ENCODE measurements at regions not wholly inside any gene's neighbourhood (a gene's known extent, or its start where the extent isn't known, plus 50 kb on each side); places are given as distances from the start of the nearest gene placed in this dataset.

DNA sequence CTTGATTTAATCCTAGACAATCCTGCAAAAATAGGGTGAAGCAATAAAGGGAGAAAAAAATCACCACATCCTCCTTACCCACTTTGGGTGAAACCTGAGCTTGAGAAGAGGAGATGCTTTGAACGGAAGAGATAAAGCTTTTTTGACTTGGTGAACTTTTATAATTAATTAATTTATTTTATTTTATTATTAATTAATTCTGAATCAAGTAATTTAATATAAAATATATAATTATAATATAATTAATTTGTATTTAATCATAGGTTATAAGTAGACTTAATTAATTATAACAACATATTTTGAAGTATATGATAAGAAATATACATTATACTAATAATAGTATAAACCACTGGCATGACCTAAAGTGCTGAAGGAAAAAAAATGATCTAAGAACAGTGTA, 2164.8 kb downstream of the LRRC4C start:
- DNase-seq (ENCODE audit: low read depth in 2 of 2) = no peak

DNA sequence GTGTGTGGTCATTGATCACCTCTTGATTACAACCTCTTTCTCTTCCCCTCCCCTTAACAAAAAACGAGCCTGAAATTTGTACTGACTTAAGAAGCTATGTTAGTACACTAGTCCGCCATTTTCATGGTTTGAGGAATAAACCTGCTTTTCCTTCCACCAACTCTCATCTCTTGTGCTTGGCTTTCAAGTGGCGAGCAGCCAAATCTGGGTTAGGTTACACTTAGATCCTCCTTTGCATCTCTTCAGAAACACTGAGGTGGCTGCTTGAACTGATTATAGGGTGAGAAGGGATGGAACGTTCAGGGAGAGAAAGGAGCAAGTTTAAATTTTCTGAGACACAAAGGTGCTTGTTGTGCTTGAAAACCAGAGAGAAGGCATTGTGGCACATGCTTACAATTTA, 2171.4 kb downstream of the LRRC4C start:
- DNase-seq (ENCODE audit: low read depth in 2 of 2) = no peak

DNA sequence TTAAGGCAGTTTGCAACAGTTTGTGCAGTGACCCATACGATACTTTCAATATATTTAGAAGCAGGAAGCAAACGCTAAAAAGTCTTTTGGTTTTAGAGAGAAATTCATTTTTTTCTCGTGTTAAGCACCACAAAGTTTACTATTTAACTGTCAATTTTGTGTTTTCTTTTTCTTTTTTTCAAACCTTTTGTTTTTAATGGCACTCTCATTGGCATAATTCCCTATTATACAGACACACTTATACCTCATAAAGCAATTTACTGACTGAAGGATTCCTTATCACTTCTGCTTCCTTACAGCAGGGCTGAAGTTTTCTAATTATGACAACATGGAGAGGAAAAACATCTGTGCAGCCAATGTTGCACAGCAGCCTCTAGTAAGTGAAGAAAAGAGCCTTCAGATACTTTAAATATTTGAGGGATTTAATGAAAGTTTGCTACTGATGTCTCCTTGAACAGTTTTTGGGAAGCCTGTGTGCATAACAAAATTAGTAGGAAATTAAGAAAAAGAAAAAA, 2191.2 kb downstream of the LRRC4C start:
- no peak for DNase-seq (ENCODE audit: low read depth in 2 of 2)

DNA sequence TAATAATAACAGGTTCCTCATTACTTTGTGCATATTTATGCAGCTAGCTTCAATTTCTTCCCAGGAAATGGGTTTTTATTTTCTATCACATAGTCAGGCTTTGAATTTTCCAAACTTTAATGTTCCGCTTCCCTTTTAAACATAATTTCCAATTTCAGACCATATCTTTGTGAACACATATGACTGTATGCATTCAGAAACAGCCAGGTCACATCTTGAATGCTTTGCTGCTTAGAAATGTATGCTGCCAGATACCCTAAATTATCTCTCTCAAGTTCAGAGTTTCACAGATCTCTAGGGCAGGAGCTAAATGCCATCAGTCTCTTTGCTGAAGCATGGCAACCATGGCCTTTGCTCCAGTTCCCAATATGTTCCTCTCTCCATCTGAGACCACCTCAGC, 2203.8 kb downstream of the LRRC4C start:
- DNase-seq (ENCODE audit: low read depth in 2 of 2) = no peak

DNA sequence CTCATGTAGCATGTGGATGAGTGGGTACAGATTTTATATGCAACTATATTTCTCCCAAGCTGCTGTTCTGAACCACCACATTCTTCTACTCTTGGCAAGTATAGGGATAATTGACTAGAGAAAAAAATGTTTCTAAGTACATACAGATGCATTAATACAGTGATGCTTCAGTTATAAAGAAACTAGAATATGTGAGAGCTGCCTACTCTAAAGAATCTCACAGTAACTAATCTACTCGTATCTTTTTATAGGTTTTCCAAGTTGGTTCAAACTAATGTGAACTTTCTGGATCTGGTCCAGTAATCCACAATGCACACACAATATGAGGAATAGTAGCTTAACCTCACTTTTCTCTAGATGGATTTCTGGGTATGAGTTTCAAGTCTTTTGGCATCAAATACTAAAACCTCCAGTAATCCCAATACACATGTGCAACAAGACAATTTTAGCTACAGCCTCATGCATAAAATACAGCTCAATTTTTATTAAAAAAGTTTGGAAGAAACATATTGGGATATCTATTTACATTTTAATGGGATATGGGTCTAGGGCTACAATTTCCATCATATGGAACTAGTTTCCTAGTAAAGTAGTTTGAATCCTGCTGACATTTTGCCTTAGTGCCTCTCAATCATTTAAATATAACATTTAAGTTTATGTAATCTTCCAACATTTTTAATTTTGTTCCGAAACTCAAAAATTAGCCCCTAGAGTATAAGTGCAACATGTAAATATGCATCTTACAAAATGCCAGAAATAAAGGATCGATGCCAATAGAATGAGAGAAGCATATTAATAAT, 2209.7 kb downstream of the LRRC4C start:
- no peak for DNase-seq (ENCODE audit: low read depth in 2 of 2)

DNA sequence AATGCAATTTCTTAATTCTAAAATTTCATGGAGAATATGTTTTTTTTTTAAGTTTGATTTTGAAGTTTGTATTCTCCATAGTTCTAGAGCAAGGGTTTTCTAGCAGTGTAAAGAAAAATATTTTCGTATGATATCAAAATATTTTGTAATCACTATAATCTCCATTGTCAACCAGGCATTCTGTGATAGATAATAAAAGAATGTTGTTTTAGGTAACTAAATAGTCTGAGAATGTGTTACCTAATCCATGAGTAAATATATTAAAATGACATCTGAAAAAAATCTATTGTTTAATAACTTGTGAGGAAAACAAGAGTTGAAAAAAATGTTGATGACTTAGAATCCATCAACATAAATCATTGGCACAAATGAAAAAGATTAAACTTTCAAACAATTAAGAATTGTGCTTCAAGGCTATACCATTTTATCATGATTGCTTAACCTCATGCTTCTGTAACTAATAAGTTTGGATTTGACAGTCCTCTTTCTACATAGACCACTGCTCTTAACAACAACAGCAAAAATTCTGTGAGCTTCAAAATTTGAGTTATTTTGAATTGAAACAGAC, 2211.8 kb downstream of the LRRC4C start:
- no peak for DNase-seq (ENCODE audit: low read depth in 2 of 2)

DNA sequence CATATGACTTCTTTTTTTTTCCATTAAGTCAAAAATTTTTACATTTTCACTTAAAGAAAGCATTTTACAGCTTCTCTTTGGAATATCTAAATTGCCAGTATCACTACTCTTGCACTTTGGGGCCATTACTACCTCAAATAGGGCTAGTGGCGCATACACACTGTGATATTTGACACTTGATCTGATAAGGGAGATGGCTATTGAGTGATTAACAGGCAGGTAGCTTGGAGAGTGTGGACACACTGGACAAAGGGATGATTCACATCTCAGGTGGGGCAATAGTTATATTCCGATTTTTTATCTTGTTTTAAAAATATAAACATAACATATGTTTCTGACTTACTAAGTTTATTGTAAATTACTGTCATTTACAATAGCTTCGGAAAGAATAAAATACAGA, 2219.9 kb downstream of the LRRC4C start:
- DNase-seq (ENCODE audit: low read depth in 2 of 2) = no peak

DNA sequence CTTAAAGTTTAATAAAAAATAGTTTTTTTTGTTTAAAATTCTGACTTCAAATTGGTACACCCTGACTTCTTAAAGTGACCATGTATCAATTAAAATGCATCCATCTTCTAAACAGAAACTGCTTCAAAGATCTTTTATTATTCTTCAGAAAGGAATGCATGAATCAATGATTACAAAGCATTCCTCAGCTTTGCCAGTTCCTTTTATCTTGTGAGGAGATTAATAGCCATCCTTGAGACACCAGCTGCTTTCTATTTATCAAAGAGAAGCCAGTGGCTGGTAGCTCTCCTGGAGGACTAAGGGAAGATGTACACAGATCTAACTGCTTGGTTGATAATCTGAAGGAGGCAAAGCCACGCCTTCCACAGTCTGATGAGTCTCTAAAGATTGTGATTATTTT, 2222.5 kb downstream of the LRRC4C start:
- DNase-seq (ENCODE audit: low read depth in 2 of 2) = no peak

DNA sequence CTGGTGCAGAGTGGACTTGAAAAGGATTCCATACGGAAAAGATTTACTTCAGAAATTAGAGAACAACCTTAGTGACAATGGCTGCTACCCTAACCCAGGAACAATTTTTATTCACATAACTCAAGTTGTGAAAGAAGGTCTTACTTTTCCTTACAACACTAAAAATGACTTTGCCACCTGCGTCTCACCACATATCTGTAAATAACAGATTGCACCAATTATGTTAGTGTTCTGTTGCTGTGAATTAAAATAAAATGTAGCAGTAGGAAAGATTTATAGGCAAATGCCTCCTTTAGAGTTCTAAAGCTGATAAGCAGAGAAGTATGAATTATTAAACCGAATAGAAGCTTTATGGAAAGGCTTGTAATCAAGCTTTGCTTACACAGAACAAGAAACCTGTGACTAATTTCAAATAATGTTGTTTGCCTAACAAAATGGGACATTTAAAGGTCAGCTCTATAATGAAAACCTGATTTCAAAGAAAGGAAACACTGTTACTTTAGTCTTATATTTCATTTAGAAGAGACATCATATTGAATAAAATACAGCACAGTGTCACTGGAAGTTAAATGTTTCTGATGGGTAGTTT, 2237.8 kb downstream of the LRRC4C start:
- no peak for DNase-seq (ENCODE audit: low read depth in 2 of 2)

DNA sequence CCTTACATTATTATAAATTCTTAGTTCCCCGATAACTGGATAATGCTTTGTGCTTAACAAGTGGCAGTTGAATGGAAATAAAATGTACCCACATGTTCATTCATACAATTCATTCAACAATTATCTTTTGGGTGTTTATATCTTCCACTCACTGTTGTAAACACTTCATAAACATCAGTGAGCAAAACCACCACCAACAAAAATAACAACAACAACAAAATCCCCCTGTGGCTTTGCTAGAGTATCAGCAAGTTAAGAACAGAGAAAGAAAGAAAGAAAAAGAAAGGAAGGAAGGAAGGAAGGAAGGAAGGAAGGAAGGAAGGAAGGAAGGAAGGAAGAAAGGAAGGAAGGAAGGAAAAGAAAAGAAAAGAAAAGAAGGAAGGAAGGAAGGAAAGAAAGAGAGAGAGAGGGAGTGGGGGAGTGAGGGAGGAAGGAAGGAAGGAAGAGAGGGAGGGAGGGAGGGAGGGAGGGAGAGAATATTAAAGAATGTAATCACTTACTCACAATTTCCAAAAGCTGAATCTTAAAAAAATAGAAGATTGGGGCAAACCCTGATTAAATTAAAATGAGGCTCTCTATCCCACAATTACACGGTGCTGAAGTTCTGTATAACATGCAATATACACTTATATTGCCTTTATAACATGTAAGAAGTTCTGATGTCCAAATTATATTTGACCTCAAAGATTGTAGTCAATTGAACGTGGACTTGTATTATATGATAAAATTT, 2238.8 kb downstream of the LRRC4C start:
- DNase-seq (ENCODE audit: low read depth in 2 of 2) = no peak

DNA sequence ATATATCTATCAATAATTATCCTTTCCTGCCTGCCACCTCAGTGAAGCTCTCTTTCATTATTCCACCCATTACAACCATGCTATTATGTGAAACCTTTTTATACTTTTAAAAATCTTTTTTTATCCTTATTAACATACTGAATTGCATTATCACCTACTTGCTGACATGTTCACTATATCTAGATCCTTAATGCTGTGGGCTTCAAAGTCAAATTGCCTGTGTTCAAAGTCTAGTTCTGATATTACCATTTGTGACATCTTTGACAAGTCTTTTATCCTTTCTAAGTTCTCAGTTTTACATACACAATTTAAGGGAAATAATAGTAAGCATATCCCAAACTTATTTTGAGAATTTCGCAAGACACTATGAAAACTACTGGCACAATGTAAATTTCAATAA, 2239.4 kb downstream of the LRRC4C start:
- DNase-seq (ENCODE audit: low read depth in 2 of 2) = no peak

DNA sequence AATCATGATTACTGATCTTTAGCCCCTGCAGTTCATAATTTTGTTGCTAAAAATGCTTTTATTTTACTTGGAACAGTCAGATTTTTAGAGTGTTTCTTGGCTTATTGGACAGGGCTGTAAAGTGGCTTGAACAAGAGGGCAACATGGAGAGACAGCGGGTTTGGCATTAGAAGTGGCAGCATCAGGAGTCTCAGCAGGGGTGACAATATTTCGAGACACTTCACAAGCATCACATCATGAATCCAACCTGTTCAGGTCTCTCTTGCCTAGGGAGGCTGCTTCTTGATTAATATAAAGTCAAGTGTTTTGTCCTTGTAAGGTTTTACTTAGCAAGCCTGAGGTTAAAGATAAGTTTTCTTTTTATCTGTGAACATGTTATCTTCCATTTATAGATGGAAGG, 2249.5 kb downstream of the LRRC4C start:
- no peak for DNase-seq (ENCODE audit: low read depth in 2 of 2)

DNA sequence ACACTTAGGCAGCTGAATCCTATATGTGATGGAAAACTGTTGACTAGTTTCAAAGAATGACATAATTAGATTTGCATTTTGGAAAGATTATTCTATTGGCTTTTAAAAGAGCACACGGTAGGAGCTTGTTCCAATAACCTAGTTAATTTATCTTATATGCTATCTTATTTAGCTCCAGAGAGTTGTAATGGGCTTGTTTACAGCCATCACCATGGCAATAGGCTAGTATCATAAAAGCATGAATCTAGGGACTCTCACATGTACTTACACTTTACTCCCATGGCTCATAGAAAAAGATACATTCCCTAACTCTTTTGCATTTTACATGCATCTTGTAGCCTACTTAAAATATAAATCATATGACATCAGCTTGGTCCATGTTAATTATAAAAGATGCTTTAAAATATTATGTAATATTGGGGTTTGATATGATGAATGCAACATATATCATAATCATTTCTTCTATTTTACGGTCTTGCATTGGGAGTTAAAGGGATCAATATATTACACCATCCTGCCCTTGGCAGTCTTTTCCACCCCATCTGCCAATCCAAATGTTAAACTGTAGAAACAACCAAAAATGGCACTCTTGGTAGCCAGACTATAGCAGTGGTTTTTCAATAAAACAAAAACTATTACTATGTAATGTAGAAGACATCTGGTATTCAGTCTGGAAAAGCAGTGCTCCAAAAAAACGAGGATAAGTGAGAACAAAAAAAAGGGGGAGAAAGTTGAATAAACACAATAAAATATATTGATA, 2254.0 kb downstream of the LRRC4C start:
- no peak for DNase-seq (ENCODE audit: low read depth in 2 of 2)

DNA sequence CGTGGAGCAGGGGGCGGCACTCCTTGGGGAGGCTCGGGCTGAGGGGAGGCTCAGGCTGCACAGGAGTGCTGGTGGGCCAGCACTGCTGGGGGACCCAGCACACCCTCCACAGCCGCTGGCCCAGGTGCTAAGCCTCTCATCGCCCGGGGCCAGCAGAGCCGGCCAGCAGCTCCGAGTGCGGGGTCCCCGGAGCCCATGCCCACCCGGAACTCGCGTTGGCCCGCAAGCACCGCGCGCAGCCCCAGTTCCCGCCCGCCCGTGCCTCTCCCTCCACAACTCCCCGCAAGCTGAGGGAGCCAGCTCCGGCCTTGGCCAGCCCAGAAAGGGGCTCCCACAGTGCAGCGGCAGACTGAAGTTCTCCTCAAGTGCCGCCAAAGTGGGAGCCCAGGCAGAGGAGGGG, 2266.8 kb downstream of the LRRC4C start:
- no peak for DNase-seq (ENCODE audit: low read depth in 2 of 2)

DNA sequence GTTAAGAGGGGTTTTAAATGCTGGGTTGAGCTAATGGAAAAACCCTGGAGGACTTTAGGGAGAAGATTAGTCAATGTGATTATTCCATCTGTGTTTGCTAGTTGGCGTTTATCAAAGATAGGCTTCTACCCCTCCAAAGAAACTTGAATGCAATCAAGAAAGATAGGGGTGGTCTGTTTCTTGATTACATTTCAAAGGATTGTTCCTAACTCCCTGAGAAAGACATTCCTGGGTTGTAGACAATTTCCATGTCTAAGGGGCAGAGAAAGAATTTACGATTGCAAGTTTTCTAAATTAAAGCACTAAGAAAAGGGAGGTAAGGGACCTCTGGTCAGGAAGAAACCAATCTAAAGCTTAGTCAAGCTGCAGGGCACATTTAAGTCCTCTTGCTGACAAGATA, 2268.7 kb downstream of the LRRC4C start:
- DNase-seq (ENCODE audit: low read depth in 2 of 2) = no peak

DNA sequence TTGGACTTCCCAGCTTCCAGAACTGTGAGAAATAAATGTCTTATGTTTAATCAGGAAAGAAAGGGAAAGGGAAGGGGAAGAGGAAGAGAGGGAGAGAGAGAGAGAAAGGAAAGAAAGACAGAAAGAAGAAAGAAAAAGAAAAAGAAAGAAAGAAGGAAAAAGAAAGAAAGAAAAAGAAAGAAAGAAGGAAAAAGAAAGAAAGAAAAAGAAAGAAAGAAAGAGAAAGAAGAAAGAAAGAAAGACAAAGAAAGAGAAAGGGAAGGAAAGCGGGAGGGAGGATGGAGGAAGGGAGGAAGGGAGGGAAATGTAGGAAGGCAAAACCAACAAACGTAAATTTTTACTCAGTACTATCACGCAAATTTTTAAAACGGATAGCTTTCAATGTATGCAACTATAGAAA, 2281.8 kb downstream of the LRRC4C start:
- no peak for DNase-seq (ENCODE audit: low read depth in 2 of 2)

DNA sequence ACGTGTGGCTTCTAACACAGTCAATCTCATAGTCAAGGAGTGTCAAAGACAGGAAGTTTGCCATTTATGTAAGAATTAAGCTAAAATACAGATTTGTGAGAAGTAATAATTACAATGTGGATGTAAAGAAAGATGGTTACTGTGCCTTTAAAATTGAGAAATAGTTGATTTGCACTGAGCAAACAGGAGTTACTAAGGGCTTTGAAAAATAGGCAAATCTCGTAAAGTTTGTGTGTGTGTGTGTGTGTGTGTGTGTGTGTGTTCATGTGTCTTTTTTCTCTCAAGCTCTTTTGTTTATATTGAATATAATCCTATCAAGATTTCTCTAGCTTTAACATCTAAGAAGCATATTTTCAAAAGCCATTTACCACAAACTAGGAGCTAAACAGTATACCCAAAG, 2284.5 kb downstream of the LRRC4C start:
- DNase-seq (ENCODE audit: low read depth in 2 of 2) = no peak

DNA sequence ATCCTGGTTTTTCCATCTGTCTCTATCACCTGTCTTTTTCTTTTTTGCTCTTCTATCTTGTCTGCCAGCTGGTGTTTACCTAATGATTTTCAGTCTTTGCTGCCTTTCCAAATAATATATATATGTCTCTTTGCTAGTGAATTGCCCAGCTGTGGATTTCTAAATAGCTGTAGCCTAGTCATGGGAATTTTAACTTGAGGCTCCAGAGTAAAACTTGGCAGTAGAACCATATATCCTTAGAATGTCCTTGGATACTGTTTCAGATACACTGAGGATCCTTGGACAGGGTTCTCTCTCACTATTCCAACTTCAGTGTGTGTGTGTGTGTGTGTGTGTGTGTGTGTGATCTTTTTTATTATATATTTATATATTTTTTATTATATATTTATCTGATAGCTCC, 2285.3 kb downstream of the LRRC4C start:
- DNase-seq (ENCODE audit: low read depth in 2 of 2) = no peak

DNA sequence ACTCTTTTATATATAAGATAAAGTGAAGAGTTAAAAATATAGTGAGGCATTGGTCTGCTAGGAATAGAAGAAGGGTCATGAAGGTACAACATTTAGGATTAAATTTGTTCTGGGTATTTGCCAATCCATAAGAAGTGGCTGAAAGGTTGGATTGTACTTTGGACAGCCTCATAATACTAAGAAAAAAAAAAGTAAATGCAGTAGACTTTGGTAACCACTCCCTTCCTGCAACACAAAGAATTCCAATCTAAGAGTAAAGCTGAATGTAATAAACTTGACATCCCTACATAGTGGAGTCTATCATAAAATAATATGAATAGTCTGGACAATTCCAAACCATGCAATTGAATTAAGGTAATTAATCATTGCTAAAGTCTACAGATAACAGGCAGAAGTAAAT, 2294.4 kb downstream of the LRRC4C start:
- no peak for DNase-seq (ENCODE audit: low read depth in 2 of 2)

DNA sequence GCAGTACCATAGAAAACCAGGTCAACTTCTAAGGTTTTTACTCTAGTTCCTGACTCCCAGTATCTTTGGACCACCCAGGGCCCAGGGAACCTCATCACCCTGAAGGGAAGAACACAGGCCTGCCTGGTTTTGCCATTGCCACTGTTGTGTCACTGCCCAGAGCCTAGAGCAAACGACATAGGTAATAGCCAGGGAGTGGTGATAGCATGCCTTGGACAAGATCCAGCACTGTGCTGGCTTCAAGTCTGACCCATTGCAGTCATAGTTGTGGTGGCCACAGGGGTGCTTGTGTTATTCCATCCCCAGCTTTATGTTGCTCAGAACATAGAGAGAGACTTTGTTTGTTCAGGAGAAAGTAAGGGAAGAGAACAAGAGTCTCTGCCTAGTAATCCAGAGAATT, 2310.2 kb downstream of the LRRC4C start:
- no peak for DNase-seq (ENCODE audit: low read depth in 2 of 2)

DNA sequence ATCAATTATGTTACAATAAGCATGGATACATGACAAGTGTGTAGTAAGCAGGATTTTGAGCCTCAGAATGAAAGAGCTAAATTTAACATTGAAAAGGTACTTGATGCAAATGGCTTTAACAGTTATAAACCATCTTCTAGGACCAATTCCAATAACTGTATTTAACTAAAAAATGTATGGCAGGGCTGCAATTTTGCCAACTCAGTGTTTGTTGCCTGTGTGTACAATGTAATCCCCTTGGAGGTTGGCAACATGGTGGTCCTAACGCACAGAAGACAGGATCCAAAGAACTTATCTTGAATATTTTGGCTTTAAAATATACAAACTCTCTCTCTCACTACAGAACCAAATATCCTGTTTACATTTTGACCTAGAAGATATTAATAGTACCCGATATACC, 2314.1 kb downstream of the LRRC4C start:
- DNase-seq (ENCODE audit: low read depth in 2 of 2) = no peak
